Activated T-helper 2 cell treated with anti-CD3 and anti-CD28 coated beads, Interferon-gamma antibody, Interleukin-2, Interleukin-4, amounts not matched to agents 10 μg/mL and 5 μg/mL and 100 μg/mL, durations not matched to agents 14 hours and 24 hours and 36 hours (primary cell): ENCODE measurements at regions not wholly inside any gene's neighbourhood (a gene's known extent, or its start where the extent isn't known, plus 50 kb on each side); places are given as distances from the start of the nearest gene placed in this dataset.

Experiments
- DNase-seq: peaks from one replicate; pipeline ENCODE4 v3.0.0; 2021; ENCODE audit warnings: low spot score
- H3K27ac Mint-ChIP-seq: one replicate; pipeline ENCODE4 v1.8.0; 2021; ENCODE audit warnings: mixed read lengths
- H3K27me3 Mint-ChIP-seq: one replicate; pipeline ENCODE4 v1.8.0; 2021; ENCODE audit warnings: low read depth, mixed read lengths
- H3K36me3 Mint-ChIP-seq: one replicate; pipeline ENCODE4 v1.8.0; 2021; ENCODE audit warnings: low read depth, mixed read lengths
- H3K4me1 Mint-ChIP-seq: one replicate; pipeline ENCODE4 v1.8.0; 2021; ENCODE audit warnings: low read depth, mixed read lengths
- H3K4me3 Mint-ChIP-seq: one replicate; pipeline ENCODE4 v1.8.0; 2021; ENCODE audit warnings: low read depth, mild to moderate bottlenecking, moderate library complexity, mixed read lengths
- H3K9me3 Mint-ChIP-seq: one replicate; pipeline ENCODE4 v1.8.0; 2021; ENCODE audit warnings: mixed read lengths
- intact Hi-C: fragments of 100-400 bp; cut with micrococcal nuclease; formaldehyde crosslinking; loops from one replicate; pipeline ENCODE4 v1.15.1; 2023

- no peak for DNase-seq
- no peaks in the 10 kb centered on the region for H3K4me1 Mint-ChIP-seq
Measured at GRCh38 chr3:16059711-16060357, 114.6 kb upstream of the GALNT15 start.

GRCh38 chr3:16060358-16060852 lies 114.1 kb upstream of the GALNT15 start:
- intact Hi-C loops = no loop called here
- no peaks in the 10 kb centered on the region for H3K9me3 Mint-ChIP-seq
- H3K27me3 Mint-ChIP-seq = no peaks in the 10 kb centered on the region
- DNase-seq = no peak
- no peaks in the 10 kb centered on the region for H3K4me1 Mint-ChIP-seq
- H3K36me3 Mint-ChIP-seq = no peaks in the 10 kb centered on the region
- no peak overlapping the region for H3K4me3 Mint-ChIP-seq
- H3K27ac Mint-ChIP-seq = no peak overlapping the region

More at GRCh38 chr3:16059711-16060357, 114.6 kb upstream of the GALNT15 start:
- H3K27me3 Mint-ChIP-seq = no peaks in the 10 kb centered on the region
- intact Hi-C loops = no loop called here
- H3K4me3 Mint-ChIP-seq = no peak overlapping the region
- no peaks in the 10 kb centered on the region for H3K36me3 Mint-ChIP-seq
- H3K27ac Mint-ChIP-seq = no peak overlapping the region
- no peaks in the 10 kb centered on the region for H3K9me3 Mint-ChIP-seq

GRCh38 chr3:16060945-16061344 lies 113.5 kb upstream of the GALNT15 start:
- no peaks in the 10 kb centered on the region for H3K4me1 Mint-ChIP-seq
- H3K9me3 Mint-ChIP-seq = no peaks in the 10 kb centered on the region
- DNase-seq = no peak
- intact Hi-C loops = no loop called here
- no peaks in the 10 kb centered on the region for H3K27me3 Mint-ChIP-seq
- H3K4me3 Mint-ChIP-seq = no peak overlapping the region
- no peaks in the 10 kb centered on the region for H3K36me3 Mint-ChIP-seq
- H3K27ac Mint-ChIP-seq = no peak overlapping the region

- intact Hi-C loops = no loop called here
- Mint-ChIP-seq H3K9me3 (no peaks in the 10 kb centered on the region), H3K4me1 (no peaks in the 10 kb centered on the region), H3K36me3 (no peaks in the 10 kb centered on the region), H3K27me3 (no peaks in the 10 kb centered on the region), H3K27ac (no peak overlapping the region), H3K4me3 (no peak overlapping the region)
- no peak for DNase-seq
Measured at GRCh38 chr3:16061491-16061890, 113.0 kb upstream of the GALNT15 start.

GRCh38 chr3:16063603-16064002 lies 110.9 kb upstream of the GALNT15 start:
- Mint-ChIP-seq H3K4me1 (no peaks in the 10 kb centered on the region), H3K4me3 (no peak overlapping the region), H3K27ac (no peak overlapping the region), H3K9me3 (no peaks in the 10 kb centered on the region), H3K36me3 (no peaks in the 10 kb centered on the region), H3K27me3 (no peaks in the 10 kb centered on the region)
- intact Hi-C loops = no loop called here
- no peak for DNase-seq

GRCh38 chr3:16064642-16065414 lies 109.7 kb upstream of the GALNT15 start:
- H3K36me3 Mint-ChIP-seq = no peaks in the 10 kb centered on the region
- no peak for DNase-seq
- H3K4me3 Mint-ChIP-seq = no peak overlapping the region
- intact Hi-C loops = no loop called here
- no peak overlapping the region for H3K27ac Mint-ChIP-seq
- no peaks in the 10 kb centered on the region for H3K4me1 Mint-ChIP-seq
- H3K9me3 Mint-ChIP-seq = no peaks in the 10 kb centered on the region
- no peaks in the 10 kb centered on the region for H3K27me3 Mint-ChIP-seq

GRCh38 chr3:16066545-16066944 lies 107.9 kb upstream of the GALNT15 start:
- Mint-ChIP-seq H3K4me1 (no peaks in the 10 kb centered on the region), H3K4me3 (no peak overlapping the region), H3K9me3 (no peaks in the 10 kb centered on the region), H3K36me3 (no peaks in the 10 kb centered on the region), H3K27me3 (no peaks in the 10 kb centered on the region), H3K27ac (no peak overlapping the region)
- intact Hi-C loops = no loop called here
- DNase-seq = no peak

- Mint-ChIP-seq H3K36me3 (no peaks in the 10 kb centered on the region), H3K4me1 (no peaks in the 10 kb centered on the region), H3K4me3 (no peak overlapping the region), H3K9me3 (peaks cover 3% of the 10 kb centered on the region), H3K27ac (no peak overlapping the region), H3K27me3 (no peaks in the 10 kb centered on the region)
- intact Hi-C loops = no loop called here
- no peak for DNase-seq
Measured at GRCh38 chr3:16066975-16067374, 107.5 kb upstream of the GALNT15 start.

- intact Hi-C loops = no loop called here
- no peak overlapping the region for H3K27ac Mint-ChIP-seq
Measured at GRCh38 chr3:16067837-16068471, 106.5 kb upstream of the GALNT15 start.

GRCh38 chr3:16069149-16069922 lies 105.1 kb upstream of the GALNT15 start:
- Mint-ChIP-seq H3K9me3 (peaks cover 5% of the 10 kb centered on the region), H3K27ac (no peak overlapping the region), H3K4me3 (no peak overlapping the region), H3K27me3 (no peaks in the 10 kb centered on the region), H3K36me3 (no peaks in the 10 kb centered on the region), H3K4me1 (no peaks in the 10 kb centered on the region)
- intact Hi-C loops = no loop called here
- DNase-seq = no peak

More at GRCh38 chr3:16067837-16068471, 106.5 kb upstream of the GALNT15 start:
- Mint-ChIP-seq H3K27me3 (no peaks in the 10 kb centered on the region), H3K36me3 (no peaks in the 10 kb centered on the region), H3K9me3 (peaks cover 5% of the 10 kb centered on the region), H3K4me3 (no peak overlapping the region), H3K4me1 (no peaks in the 10 kb centered on the region)
- no peak for DNase-seq

- peaks cover 5% of the 10 kb centered on the region for H3K9me3 Mint-ChIP-seq
- H3K4me3 Mint-ChIP-seq = no peak overlapping the region
- H3K4me1 Mint-ChIP-seq = no peaks in the 10 kb centered on the region
- H3K36me3 Mint-ChIP-seq = no peaks in the 10 kb centered on the region
- no peaks in the 10 kb centered on the region for H3K27me3 Mint-ChIP-seq
- DNase-seq = no peak
- intact Hi-C loops = no loop called here
- no peak overlapping the region for H3K27ac Mint-ChIP-seq
Measured at GRCh38 chr3:16070707-16071106, 103.8 kb upstream of the GALNT15 start.

GRCh38 chr3:16071206-16071605 lies 103.3 kb upstream of the GALNT15 start:
- intact Hi-C loops = no loop called here
- no peaks in the 10 kb centered on the region for H3K4me1 Mint-ChIP-seq

More at GRCh38 chr3:16071206-16071605, 103.3 kb upstream of the GALNT15 start:
- H3K27ac Mint-ChIP-seq = no peak overlapping the region
- no peak overlapping the region for H3K4me3 Mint-ChIP-seq
- DNase-seq = no peak
- no peaks in the 10 kb centered on the region for H3K36me3 Mint-ChIP-seq
- no peaks in the 10 kb centered on the region for H3K27me3 Mint-ChIP-seq
- peaks cover 5% of the 10 kb centered on the region for H3K9me3 Mint-ChIP-seq
